UCSD-AML1 (cell line): ENCODE measurements at regions not wholly inside any gene's neighbourhood (a gene's known extent, or its start where the extent isn't known, plus 50 kb on each side); places are given as distances from the start of the nearest gene placed in this dataset.
"Not testable (repeated sequence)": the region's sequence is repeated elsewhere in the genome, so short reads cannot be mapped to it uniquely, and the experiment has no call there.

Experiments used
- DNase-seq: peaks from one replicate; lab custom pipeline; 2025; ENCODE audit not compliant: unreplicated experiment; lab: John Stamatoyannopoulos, UW

- DNase-seq, result no peak
These were observed 115.5 kb downstream of the BUB3 start for GRCh38 chr10:123269675-123270074.

- no peak for DNase-seq
These were observed 116.0 kb downstream of the BUB3 start for GRCh38 chr10:123270221-123270620.

GRCh38 chr10:123270806-123271205 is 116.6 kb downstream of the BUB3 start:
- no peak for DNase-seq

- no peak for DNase-seq
These were observed 118.0 kb downstream of the BUB3 start for GRCh38 chr10:123272171-123272570.

- DNase-seq, result no peak
These were observed 120.3 kb downstream of the BUB3 start for GRCh38 chr10:123274306-123275135.

GRCh38 chr10:123275136-123275564 is 120.9 kb downstream of the BUB3 start:
- DNase-seq, result no peak

- no peak for DNase-seq
These were observed 124.2 kb downstream of the BUB3 start for GRCh38 chr10:123278445-123278844.

GRCh38 chr10:123283371-123283770 is 129.2 kb downstream of the BUB3 start:
- DNase-seq, result not testable (repeated sequence)

- DNase-seq, result no peak
These were observed 129.8 kb downstream of the BUB3 start for GRCh38 chr10:123284022-123284421.

GRCh38 chr10:123287594-123288247 is 133.5 kb downstream of the BUB3 start:
- DNase-seq, result no peak

GRCh38 chr10:123289432-123289831 is 135.2 kb downstream of the BUB3 start:
- no peak for DNase-seq

- no peak for DNase-seq
These were observed 139.9 kb downstream of the BUB3 start for GRCh38 chr10:123294109-123294508.

- DNase-seq, result no peak
These were observed 140.7 kb downstream of the BUB3 start for GRCh38 chr10:123294886-123295285.

- no peak for DNase-seq
These were observed 141.4 kb downstream of the BUB3 start for GRCh38 chr10:123295644-123296043.

GRCh38 chr10:123297175-123297574 is 143.0 kb downstream of the BUB3 start:
- DNase-seq, result no peak

- DNase-seq, result no peak
These were observed 144.4 kb downstream of the BUB3 start for GRCh38 chr10:123298583-123298982.

GRCh38 chr10:123299598-123299997 is 145.4 kb downstream of the BUB3 start:
- no peak for DNase-seq

- DNase-seq, result no peak
These were observed 147.1 kb downstream of the BUB3 start for GRCh38 chr10:123301077-123301857.

- no peak for DNase-seq
These were observed 149.6 kb downstream of the BUB3 start for GRCh38 chr10:123303581-123304337.

GRCh38 chr10:123305671-123306070 is 151.5 kb downstream of the BUB3 start:
- DNase-seq, result no peak

GRCh38 chr10:123306290-123306689 is 152.1 kb downstream of the BUB3 start:
- DNase-seq, result no peak
